AG09319 (cell line): ENCODE measurements at regions not wholly inside any gene's neighbourhood (a gene's known extent, or its start where the extent isn't known, plus 50 kb on each side); places are given as distances from the start of the nearest gene placed in this dataset.

Experiments
- DNase-seq: peaks from one replicate; pipeline ENCODE4 v3.0.0-alpha.2; 2010; ENCODE audit warnings: low read depth; ENCODE audit errors: extremely low read depth
- CTCF ChIP-seq: IDR thresholded peaks from 2 replicates; pipeline ENCODE4 v1.5.1; 2011; ENCODE audit warnings: low read depth, mild to moderate bottlenecking, inconsistent platforms, low read length, moderate library complexity

GRCh38 chr3:30187366-30187765, 419.0 kb upstream of the TGFBR2 start:
- no peak for DNase-seq
- TF ChIP-seq CTCF = no peak

- no peak for DNase-seq
- no peak for TF ChIP-seq CTCF
These were observed 417.7 kb upstream of the TGFBR2 start for GRCh38 chr3:30188713-30189112.

GRCh38 chr3:30189900-30190299, 416.5 kb upstream of the TGFBR2 start:
- TF ChIP-seq CTCF = no peak
- DNase-seq = no peak

- DNase-seq = no peak
- no peak for TF ChIP-seq CTCF
These were observed 412.8 kb upstream of the TGFBR2 start for GRCh38 chr3:30193625-30194044.

- DNase-seq = no peak
- TF ChIP-seq CTCF = no peak
These were observed 411.0 kb upstream of the TGFBR2 start for GRCh38 chr3:30195352-30195751.

GRCh38 chr3:30198162-30198561, 408.2 kb upstream of the TGFBR2 start:
- TF ChIP-seq CTCF = no peak
- no peak for DNase-seq

GRCh38 chr3:30199096-30199759, 407.2 kb upstream of the TGFBR2 start:
- peak; percentile 20 for DNase-seq
- peak; percentile 73 for TF ChIP-seq CTCF
